Stimulated activated effector memory CD8-positive, alpha-beta T cell treated with anti-CD3 and anti-CD28 coated beads, Interleukin-12 subunit alpha, Interleukin-12 subunit beta, amount 100 ng/mL, for 72 hours (primary cell): ENCODE measurements at regions not wholly inside any gene's neighbourhood (a gene's known extent, or its start where the extent isn't known, plus 50 kb on each side); places are given as distances from the start of the nearest gene placed in this dataset.

Experiments used
- ATAC-seq: fragments of 150-1000 bp; cut with Tn5 transposase; 2 replicates; pipeline ENCODE4 v1.10.0; 2021
- DNase-seq, 2 donors: peaks; one replicate each; pipeline ENCODE4 v3.0.0; 2021 to 2022; ENCODE audit warnings: low spot score in 2 of 2
- H3K27ac Mint-ChIP-seq: one replicate; pipeline ENCODE4 v1.8.0; 2022; ENCODE audit warnings: mild to moderate bottlenecking, mixed read lengths
- H3K36me3 Mint-ChIP-seq: one replicate; pipeline ENCODE4 v1.8.0; 2022; ENCODE audit warnings: mild to moderate bottlenecking, mixed read lengths
- H3K4me1 Mint-ChIP-seq: one replicate; pipeline ENCODE4 v1.8.0; 2022; ENCODE audit warnings: mixed read lengths
- H3K4me3 Mint-ChIP-seq: one replicate; pipeline ENCODE4 v1.8.0; 2022; ENCODE audit warnings: mild to moderate bottlenecking, mixed read lengths
- H3K9me3 Mint-ChIP-seq: one replicate; pipeline ENCODE4 v1.8.0; 2022; ENCODE audit warnings: mixed read lengths

DNA sequence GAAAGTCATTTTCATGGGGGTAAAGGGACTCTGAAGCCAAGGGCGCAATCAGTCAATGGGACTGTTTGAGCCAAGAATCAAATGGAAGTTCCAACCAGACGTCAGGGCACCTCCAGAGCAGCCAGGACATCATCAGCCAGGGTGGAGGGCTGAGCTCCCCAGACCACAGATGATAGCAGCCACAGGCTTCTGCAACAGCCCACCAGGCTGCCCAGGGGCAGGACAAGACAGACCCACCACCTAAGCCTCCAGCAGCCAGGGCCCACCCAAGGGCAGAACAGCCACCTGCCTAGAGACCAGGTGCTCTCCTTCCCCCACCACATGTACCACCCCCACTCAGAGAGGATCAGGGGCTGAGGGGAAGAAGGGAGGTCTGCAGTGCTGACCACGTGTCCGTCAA lies 53.8 kb upstream of the SLC66A3 start:
- no peak overlapping the region for H3K4me3 Mint-ChIP-seq
- peaks cover 34% of the 10 kb centered on the region for H3K4me1 Mint-ChIP-seq
- H3K27ac Mint-ChIP-seq: no peak overlapping the region
- DNase-seq (no peak), ATAC-seq (no peak)
- no peaks in the 10 kb centered on the region for H3K36me3 Mint-ChIP-seq
- H3K9me3 Mint-ChIP-seq: no peaks in the 10 kb centered on the region

DNA sequence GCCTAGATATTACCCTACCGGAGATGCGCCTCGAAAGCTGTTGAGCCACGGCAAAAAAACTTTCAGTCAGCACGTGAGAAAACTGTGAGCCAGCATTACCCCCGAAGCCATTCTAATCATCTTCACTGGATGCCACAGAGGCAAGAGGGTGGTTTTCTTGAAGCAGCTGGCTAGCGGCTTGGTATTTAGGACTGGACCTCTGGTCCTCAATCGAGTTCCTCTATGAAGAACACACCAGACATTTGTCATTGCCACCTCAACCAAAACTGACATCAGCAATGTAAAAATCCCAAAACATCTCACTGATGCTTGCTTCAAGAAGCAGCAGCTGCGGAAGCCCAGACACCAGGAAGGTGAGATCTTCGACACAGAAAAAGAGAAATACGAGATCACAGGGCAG lies 52.8 kb upstream of the SLC66A3 start:
- no peaks in the 10 kb centered on the region for H3K9me3 Mint-ChIP-seq
- no peak overlapping the region for H3K27ac Mint-ChIP-seq
- no peak overlapping the region for H3K4me3 Mint-ChIP-seq
- no peak for DNase-seq
- peaks cover 34% of the 10 kb centered on the region for H3K4me1 Mint-ChIP-seq
- no peak for ATAC-seq
- no peaks in the 10 kb centered on the region for H3K36me3 Mint-ChIP-seq

DNA sequence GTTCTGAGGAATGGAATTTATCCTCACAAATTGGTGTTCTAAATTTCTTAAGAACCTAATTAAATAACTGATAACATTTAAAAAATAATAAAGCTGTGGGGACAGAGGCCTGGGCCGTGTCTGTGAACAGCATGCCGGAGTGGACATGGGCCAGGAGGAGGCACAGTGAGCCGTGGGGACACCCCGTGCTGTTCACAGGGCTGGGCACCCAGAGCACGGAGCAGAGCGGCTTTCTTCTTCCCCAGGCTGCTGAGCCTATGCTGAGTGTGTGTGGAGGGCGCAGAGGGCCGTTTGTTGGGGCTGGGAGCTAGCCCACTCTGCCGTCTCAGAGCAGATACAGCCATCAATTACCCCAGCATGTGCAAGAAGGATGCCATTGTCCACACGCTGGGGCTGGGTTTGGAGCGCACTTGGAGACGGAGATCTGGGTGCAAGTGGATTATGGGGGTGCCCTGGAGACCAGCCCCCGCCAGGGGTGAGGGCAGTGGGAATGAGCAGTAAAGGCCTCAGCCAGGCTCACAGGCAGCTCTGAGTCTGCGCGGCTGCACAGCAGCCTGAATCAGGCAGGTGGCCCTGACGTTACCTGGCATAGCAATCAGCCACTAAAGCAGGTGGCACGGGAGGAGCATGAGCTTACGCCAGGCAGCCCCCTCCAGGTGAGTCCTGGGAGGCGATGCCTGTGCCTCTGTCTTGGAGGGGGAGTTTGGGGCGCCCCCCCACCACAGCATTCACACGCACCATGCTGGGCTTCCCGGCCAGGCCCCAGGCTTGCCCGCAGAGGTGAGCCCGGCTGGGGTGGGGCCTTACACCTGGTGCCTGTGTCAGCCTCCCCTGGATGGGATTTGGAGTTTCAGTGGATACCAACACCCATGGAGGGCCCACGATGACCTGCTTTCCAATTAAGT lies 52.1 kb upstream of the SLC66A3 start:
- no peak for DNase-seq
- H3K4me1 Mint-ChIP-seq: peaks cover 34% of the 10 kb centered on the region
- H3K27ac Mint-ChIP-seq: no peak overlapping the region
- no peak for ATAC-seq
- no peaks in the 10 kb centered on the region for H3K9me3 Mint-ChIP-seq
- no peaks in the 10 kb centered on the region for H3K36me3 Mint-ChIP-seq
- H3K4me3 Mint-ChIP-seq: peak overlapping the region; percentile 27

DNA sequence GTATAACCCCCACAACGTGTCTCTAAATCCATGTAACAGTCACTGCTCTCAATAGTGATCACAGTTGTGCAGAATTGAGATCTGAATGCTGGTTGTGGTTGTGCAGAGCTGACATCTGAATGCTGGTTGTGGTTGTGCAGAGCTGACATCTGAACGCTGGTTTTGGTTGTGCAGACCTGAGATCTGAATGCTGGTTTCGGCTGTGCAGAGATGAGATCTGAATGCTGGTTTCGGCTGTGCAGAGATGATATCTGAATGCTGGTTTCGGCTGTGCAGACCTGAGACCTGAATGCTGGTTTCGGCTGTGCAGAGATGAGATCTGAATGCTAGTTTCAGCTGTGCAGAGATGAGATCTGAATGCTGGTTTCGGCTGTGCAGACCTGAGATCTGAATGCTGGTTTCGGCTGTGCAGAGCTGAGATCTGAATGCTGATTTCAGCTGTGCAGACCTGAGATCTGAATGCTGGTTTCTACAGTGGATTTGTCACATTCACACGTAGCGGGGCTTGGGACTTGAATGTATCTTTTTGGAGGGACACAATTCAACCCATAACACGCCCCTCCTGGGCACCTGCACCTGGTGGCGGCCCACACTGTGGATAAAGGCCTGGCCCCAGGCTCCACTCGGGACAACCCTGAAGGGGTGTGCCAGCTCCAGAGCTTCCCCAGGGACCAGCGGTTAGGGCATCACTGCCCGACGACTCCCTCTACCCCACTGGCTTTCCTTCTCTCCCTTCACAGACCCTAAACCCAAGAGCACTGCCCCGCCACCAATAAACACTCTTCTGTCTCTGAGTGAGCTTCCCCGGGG lies 51.1 kb upstream of the SLC66A3 start:
- Mint-ChIP-seq H3K4me1 (peaks cover 34% of the 10 kb centered on the region), H3K4me3 (peak overlapping the region; percentile 19), H3K36me3 (no peaks in the 10 kb centered on the region), H3K27ac (no peak overlapping the region), H3K9me3 (no peaks in the 10 kb centered on the region)
- no peak for DNase-seq
- ATAC-seq: peak; percentile 75

DNA sequence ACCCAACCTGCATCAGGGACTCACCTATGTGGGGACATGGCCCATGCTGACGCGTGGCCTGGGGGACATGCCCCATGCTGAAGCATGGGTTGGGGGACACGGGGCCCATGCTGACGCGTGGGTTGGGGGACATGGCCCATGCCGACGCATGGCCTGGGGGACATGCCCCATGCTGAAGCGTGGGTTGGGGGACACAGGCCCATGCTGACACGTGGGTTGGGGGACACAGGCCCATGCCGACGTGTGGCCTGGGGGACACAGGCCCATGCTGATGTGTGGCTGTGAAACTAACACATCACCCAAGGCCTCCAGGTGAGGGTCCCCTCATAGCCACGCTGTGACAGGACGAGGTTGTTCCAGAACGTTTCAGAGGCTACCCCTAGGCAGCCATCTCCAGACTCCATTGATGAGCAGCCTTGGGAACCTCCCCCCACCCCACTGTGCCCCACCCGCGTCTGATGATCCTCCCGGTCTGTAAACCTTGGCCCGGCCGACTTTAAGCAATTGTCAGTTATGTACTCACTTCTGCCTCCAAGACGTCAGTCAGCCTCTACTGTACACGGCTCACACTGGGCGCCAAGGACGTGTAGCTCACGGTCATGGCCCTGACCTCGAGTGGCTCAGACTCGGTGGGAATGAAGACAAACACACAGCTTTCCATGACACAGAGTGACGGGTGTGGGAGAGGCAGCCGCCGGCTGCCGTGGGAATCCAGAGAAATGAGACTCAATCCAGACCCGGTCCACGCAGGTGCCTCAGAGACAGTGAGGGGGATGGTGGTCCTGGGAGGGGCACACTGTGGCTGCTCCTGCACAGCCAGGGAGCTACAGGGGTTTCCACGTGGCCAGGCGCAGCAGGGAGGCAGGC lies 50.2 kb upstream of the SLC66A3 start:
- Mint-ChIP-seq H3K4me3 (peak overlapping the region; percentile 19), H3K4me1 (peaks cover 34% of the 10 kb centered on the region), H3K9me3 (no peaks in the 10 kb centered on the region), H3K36me3 (no peaks in the 10 kb centered on the region), H3K27ac (no peak overlapping the region)
- DNase-seq: no peak
- peak; percentile 5 for ATAC-seq
